NCI-H1930 (cell line): ENCODE measurements at regions not wholly inside any gene's neighbourhood (a gene's known extent, or its start where the extent isn't known, plus 50 kb on each side); places are given as distances from the start of the nearest gene placed in this dataset.

Experiments used
- DNase-seq, 2 experiments: peaks; one replicate each; lab custom pipeline; 2025; lab: John Stamatoyannopoulos, UW

DNA sequence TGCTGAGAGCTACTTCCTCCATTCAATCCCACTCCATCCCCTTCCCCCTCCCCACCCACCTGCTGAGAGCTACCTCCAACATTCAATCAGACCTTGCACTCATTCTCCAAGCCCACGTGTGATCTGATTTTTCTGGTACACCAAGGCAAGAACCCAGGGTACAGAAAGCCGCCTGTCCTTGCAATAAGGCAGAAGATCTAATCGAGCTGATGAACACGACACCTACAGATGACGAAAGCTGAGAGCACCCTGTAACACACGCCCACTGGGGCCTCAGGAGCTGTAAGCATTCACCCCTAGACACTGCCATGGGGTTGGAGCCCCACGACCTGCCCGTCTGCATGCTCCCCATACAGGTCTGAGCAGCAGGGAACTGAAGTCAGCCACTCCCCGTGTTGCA lies 58.3 kb downstream of the TRIML1 start:
- DNase-seq = no peak

DNA sequence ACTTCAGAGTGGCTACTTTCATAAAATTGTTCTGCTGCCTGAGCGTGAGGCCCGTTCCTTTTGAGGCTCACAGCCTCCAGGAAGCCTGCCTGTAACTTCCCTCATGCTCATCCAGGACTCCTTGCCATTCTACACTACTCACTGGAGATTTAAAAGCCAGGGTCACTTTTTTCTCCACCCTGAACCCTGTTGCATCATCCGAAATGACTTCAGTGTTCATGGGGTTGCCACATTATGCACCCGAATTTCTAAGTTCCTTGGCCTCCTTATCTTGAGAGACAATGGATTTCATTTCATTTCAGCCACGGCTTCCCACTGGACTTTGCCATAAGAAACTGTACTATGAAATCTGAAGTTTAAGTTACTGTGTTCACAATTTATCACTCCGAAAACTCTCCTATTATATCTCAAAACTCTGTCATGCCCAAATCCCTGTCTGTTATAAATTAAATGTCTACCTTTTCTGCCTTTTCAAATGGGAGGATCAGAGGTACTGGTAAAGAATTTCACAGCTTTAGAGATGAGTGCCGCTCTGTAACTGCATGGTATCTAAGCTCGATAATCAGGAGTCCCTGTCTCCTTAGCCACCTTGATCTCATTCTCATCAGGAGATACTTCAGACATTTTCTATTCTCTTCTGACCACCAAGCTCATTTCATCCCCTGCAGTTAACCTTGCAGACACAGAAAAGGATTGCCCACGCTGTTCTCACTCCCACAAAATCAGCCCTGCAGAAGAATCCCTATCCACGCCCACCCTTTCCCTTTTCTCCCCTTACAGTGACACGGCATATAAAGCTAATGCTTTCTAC lies 59.9 kb downstream of the TRIML1 start:
- no peak for DNase-seq

DNA sequence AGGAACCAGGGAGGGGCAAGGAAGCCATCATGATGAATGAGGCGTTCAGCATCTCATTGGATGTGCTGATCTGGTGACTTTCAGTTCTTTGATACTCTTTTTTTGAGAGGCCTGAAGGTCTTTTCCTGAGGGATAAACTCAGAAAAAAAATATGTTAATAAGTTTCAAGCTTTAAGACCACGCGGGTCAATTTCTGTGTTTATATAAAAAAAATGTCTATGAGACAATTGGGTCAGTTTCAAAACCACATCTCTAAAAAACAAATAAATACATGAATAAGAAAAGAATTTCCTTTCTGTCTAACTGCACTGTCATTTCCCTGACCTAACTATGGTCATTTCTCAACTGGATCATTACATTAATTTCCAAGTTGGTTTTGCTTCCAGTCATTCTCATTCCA lies 62.6 kb downstream of the TRIML1 start:
- DNase-seq = no peak

DNA sequence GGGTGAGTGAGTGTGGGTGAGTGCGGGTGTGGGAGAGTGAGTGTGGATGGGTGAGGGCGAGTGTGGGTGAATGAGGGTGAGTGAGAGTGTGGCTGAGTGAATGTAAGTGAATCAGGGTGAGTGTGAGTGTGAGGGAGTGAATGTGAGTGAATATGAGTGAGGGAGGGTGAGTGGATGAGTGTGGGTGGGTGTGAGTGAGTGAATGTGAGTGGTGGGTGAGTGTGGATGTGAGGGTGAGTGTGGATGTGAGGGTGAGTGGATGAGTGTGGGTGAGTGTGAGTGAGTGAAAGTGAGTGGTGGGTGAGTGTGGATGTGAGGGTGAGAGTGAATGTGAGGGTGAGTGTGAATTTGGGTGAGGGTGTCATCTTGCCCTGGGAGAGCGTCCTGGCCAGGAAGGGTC lies 67.5 kb downstream of the TRIML1 start:
- no peak for DNase-seq

DNA sequence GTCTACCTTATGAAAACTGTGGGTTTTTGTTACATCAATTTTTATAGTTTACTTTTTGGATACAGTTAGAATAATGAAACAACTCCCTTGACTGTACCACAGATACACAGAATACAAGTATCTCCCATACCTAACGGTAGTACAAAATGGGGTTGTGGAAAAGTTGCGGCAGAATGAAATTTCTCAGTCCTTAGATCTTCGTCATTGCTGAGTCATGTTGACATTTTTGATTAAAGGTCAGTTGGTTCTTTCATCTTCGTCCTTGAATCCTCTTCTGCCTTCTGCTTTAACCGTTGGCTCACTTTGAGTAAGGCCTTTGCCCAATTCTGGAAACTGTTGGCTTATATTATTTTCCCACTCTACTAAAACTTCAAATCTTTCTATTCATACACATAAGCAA lies 75.6 kb downstream of the TRIML1 start:
- no peak for DNase-seq

DNA sequence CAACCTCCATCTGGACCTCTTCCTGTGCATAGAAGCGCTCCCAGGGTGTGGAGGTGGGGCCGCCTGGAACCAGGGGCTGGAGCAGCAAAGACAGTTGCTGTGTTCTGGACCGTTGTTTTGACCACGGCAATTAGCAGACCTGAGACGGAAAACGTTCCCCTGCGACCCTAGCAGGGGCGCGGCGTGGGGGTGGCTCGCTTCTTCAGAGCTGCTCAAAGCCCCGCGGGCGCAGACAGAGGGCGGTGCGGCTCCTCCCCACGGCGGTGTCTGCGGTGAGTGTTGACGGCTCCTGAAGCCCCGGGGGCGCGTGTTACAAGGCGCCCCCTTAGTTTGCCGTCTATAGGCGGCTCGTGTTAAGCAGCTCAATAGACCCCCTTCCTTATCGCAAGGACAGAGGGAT lies 79.2 kb downstream of the TRIML1 start:
- no peak for DNase-seq

DNA sequence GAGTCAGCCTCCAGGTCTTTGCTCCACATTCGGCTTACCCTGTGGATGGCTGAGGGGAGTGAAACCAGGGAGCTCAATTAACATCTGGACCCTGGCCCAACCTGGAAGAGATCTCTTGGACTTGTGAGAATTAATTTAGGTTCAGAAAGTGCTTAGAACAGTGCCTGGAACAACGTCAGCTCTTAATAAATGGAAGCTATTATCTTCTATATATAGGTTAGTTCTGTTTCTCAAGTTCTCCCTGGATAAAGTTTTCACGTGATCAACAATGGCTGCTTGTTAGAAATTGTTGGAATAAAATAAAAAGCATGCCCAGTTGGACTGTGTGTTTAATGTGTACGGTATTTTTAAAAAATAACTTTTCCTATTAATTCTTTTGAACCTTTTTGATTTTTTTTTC lies 80.8 kb downstream of the TRIML1 start:
- DNase-seq = no peak

DNA sequence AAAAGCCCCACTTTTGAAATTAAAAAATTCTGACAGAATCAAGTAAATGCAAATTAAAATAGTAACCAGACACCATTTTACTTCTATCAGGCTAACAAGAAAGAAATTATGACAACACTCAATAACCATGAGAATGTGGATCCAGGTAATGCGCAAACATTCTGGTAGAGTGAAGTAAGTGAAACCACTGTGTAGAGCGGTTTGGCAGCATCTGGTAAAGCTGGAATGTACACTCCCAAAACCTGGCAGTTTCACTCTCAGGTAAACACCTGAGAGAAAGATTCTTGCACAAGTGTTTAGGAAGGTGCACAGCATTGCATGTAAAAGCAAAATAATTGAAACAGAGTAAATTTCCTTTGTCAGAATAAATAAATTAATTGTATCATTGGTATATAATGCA lies 81.8 kb downstream of the TRIML1 start:
- no peak for DNase-seq

DNA sequence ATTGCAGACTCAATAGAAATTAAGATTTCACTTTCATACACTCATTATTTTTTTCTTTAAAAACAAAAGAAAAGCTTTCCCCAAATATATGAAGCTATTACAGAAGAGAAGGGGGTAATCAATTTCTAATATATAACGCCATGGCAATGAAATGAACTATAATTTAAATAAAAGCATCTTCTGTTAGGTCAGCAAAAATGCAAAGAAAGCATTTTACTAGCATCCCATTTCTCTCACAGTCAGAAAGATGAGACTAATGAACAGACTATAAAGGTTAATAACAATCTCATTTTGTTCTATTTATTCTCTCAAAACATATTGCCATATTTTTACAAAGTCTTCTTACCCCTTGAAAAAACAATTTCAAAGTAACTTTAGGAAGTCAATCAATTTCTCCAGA lies 89.0 kb downstream of the TRIML1 start:
- no peak for DNase-seq

DNA sequence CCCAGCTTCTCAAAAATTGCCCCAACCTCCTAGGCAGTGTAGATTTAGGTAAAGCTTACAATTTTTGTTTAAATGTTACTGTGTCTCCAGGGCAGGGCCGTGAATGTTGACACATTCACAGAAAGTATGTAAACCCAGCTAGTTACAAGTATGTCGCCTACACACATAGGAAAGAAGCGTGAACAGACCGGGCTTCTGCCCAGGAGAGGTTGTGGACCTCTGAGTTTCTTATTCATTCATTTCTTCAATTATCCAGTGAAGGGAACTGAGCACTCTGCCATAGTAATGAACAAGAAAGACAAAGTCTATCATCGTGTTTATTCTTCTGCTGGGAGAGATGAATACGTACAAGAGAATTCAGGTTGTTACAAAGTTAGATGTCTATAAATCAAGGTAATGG lies 93.2 kb downstream of the TRIML1 start:
- no peak for DNase-seq

DNA sequence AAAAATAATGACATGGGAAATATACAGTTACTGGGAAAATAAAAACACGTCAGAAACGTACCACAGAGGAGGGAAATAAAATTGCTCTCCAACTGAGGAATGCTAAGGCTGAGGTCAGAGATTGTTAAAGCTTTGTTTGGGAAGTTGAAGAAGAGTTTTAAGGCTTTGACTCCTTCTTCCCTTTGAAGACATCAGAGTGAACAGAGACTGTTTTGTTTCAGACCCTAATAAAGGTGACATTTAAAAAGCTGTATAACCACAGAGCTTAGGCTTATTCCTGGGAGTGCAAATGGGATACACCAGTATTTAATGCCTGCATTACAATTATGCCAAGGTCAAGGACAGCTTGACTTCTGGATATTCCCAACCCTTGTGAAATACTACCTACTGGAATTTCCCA lies 102.8 kb downstream of the TRIML1 start:
- no peak for DNase-seq

DNA sequence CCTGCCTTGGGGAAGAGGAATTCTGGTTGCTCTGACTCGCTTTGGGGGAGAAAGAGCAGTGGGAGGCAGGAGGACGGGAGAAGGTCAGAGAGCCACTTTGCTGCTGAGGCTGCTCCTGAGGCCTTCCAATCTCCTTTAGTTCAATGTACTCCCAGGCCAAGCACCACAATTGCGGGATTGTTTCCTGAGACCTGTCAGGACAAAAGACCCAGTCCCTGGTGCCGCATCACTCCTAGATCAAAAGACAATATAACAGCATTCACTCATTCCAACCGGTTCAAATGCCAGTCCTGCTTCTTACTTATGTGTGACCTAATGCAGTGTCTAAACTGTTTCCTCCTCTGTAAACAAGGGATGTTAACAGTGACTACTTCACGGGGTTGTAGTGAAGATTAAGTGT lies 106.4 kb downstream of the TRIML1 start:
- DNase-seq = no peak

DNA sequence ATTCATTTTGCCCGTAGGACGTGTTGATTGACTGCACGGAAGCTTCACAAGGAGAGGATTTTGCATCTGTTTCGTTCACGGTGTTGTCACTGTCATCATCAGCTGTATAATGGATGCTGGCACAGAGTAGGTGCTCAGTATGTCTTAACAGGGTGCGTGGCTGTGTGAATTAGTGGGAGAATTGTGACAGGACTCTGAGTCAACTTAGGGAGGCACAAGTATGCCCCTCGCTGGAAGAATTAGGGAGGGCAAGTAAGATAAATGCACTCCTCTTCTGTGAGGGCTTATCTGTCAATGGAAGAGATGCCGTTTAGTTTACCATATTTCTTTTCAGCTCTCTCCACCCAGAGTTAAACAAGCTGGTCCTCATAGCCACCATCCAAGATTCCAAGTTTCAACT lies 107.2 kb downstream of the TRIML1 start:
- DNase-seq = no peak

DNA sequence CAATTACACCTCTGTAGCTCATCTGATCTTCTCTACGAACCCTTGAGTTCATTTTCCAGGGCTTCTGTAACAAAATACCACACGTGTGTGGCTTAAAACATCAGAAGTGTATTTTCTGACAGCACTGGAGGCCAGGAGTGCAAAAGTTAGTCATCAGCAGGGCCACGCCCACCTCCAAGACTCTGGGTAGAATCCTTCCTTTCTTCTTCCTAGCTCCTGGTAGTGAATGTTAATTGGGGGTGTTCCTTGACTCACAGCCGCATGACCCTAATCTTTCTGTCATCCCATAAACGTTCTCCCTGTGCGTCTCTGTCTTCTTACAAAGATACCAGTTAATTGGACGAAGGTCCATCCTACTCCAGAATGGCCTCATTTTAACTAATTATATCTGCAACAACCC lies 115.0 kb downstream of the TRIML1 start:
- DNase-seq = no peak

DNA sequence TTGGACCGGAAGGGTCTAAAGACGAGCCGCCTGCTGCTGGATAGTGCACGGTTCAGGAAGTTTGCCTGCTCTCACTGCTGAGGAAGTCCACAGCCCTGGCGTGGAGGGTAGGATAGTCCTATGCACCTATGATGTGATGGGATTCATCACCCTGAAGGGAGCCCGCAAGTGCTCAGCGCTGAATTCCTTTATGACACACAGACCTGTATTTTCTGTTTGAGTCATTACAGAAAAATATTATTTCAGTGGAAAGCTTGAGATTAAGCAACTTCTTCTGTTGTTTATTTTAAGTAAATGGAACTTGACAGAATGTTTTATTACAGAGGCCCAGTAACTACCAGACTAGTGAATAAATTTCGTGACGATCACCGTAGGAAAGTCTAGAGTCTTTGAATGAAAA lies 123.2 kb downstream of the TRIML1 start:
- DNase-seq = no peak

DNA sequence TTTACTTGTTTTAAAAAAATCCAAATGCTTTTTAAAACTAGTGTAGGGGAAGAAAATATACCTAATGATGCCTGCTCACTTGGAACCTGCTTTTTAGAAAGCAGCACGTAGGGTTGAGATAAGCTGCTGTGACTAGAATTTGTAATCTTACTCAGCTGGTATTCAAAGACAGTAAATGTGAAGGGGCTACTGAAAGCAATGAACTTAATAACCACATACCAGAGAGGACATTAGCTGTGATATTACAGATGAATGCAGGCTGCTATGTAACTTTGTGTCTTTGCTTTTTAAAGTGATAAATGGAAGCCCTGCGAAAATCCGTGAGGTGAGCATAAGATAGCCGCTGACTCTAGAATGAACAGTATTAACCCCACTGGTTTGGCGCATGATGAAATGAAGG lies 124.1 kb downstream of the TRIML1 start:
- no peak for DNase-seq

DNA sequence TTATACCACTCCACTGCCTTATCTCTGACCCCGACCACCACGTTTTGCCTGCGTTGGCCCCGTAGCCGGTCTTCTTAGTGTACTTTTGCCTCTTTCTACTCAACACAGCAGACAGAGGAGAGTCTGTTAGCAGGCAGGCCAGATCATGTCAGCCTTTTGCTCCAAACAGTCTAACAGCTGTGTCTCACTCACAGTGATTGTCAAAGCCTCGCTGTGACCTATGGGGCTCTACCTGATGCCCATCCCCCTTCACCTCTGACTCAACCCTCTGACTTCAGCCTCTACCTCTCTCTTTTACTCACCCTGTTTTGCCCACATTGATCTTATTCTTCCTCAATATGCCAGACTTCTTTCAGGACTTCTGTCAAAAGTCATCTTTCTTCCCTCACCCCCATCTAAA lies 127.1 kb downstream of the TRIML1 start:
- DNase-seq = no peak

DNA sequence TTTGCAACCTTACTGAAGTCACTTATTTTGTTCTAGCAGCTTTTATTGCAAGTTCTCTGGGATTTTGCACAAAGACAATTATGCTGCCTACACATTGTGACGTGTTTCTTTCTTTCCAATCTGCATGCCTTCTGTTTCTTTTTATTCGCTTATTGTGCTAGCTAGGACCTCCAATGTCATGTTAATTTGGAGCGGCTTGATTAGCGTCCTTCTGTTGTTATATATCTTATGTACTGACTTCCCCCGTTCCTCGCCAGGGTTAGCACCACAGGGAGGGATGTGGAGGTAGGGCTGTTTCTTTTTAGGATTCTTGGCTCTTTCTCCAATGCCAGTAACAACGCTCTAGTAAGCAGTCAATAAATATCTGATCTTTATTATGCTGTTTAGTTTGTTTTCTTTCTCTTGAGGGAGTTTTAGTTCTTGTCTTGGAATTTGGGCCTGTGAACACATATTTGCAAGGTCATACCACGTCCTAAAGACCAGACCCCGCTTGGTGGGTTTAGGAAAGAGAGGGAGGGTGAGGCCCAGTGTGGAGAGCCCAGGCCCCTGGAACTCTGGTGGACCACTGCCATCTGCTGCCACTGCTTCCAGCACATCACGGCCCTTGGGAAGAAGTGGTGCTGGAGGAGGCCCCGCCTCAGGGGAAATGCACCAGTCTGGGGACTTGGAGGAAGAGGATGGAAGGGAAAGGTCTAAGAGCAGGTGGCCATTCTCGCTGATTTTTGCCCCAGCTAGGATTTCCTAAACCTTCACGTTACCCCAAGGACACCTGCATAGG lies 129.1 kb downstream of the TRIML1 start:
- DNase-seq = no peak

DNA sequence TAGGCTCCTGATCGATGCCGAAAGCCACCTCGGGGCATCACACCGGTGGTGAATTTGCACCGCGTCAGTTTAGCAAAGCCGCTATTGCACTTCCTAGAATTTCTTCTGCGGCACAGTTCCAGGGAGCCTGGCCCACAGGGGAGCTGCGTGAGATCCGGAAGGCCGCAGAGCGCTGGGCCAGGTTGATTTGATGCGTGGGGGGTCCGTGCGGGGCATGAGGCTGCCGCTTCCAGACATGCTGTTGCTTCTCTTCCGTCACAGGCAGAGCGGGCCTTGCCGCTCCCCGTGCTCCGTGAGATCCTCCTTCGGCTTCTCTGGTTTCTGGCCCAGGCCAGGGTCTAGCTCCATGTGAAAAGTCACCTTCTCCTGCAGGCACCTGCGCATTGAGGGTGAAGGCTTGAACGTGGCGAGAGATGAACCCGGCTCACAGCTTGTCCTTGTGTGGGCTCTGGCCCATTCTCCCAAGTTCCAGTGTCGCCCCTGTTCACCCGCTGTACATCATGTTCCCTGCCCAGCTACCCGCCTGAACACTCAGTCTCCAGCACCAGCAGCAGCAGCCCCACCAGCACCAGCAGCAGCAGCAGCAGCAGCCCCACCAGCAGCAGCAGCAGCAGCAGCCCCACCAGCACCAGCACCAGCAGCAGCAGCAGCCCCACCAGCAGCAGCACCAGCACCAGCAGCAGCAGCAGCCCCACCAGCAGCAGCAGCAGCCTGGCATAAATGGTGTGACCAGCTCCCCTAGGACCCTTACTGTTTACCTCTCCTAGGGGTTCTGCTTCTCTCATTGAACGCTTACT lies 131.2 kb downstream of the TRIML1 start:
- no peak for DNase-seq

DNA sequence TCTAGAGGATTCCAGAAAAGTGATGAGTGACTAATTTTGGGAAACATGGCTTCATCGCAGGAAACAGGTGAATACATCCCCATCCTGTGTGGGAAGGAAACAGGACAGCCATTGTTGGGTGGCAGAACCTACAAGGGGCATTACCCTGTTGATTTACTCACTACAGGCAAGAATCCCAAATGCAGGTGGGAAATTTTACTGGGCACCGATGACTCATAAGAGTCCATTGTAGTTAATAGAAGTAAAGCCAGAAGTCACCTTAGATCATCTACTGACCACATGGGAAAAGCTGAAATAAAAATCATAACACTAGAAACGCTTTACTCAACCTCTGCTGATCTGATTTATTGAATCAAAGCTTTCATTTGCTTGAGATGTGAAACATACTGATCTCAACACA lies 136.4 kb downstream of the TRIML1 start:
- DNase-seq = no peak

DNA sequence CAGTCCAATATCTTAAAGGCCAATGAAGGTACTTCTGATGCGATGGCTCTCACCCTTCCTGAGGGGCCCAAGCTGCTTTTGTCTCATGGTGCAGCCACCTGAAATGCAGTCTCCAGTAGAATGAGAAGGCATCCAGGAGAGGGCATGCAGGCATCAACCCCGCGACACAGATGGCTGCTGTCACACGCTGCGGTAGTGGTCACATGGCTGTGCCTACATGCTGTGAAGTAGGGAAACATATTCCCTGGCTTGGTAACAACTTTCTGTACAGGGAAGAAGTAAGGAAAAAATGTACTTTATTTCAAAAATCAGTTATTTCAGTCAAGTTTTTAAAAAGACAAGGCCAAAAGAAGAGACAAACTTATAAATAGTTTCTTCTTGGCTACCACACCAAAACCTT lies 139.9 kb downstream of the TRIML1 start:
- DNase-seq = no peak

DNA sequence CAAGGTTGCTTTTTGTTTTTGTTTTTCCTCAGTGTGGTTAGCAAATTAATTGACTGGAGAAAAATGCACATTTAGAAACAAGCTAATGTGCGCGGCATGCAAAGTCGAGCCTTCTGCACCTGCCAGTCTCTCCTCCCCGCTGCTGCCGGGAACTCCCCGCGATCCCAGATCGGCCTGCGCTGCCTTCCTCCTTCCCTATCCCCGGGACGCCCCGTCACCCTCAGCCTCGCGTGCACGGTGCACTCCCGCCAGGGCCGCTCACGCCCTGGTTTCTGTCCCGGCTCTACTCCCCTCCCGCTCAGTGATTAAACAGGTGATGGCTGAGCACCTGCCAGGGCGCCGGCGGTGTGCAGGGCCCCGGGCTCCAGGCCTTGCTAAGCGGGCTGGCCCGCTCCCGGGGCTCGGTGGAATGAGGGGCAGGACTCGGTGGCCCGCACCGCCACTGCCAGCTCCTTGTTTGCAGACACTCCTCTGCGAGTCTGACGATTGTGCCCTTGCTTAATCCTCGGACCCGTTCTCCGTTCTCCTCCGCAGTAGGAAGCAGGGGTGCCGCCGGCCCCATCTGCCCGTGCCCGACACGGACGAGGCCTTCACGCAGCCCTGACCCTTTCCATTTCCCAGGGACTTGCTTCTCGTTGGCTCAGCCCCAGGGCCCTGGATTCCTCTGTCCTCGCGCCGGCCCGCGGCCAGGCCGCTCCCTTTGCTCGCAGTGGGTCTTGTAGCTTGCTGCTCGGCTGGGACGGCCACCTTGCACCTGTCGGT lies 143.4 kb downstream of the TRIML1 start:
- no peak for DNase-seq
